ENCODE measurements at regions not wholly inside any gene's neighbourhood (a gene's known extent, or its start where the extent isn't known, plus 50 kb on each side); places are given as distances from the start of the nearest gene placed in this dataset.

DNA sequence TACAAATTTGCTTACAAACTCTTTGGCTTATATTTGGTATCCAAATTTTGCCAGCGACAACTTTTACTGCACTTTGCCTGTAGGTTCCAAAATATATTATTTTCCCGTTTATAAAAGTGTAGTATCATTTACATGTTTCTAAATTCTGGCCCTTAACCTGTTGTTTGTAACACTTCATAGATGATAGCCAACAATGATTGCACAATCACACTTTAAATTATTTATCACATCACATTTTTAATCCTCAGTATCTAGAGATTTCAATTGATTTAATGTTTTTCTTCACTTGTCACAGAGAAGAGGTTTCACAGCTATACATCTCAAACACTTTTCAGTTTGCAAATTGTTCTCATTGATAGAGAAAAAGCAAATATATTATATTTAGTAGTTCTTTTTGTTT is 1151.2 kb upstream of the EYS start:
- in situ Hi-C loops (cut with HindIII; ENCODE audit: low pct_ligation_motif_present, low sequenced_read_pairs), result no loop called here
- Histone ChIP-seq H3K27ac (no peak overlapping the region), H3K36me3 (replicated peaks) (no peaks in the 10 kb centered on the region), H3K27me3 (replicated peaks) (no peaks in the 10 kb centered on the region), H3K4me3 (ENCODE audit: low read depth, low read length) (no peak overlapping the region)
- DNase-seq, result no peak
- TF ChIP-seq, protein P1, sequence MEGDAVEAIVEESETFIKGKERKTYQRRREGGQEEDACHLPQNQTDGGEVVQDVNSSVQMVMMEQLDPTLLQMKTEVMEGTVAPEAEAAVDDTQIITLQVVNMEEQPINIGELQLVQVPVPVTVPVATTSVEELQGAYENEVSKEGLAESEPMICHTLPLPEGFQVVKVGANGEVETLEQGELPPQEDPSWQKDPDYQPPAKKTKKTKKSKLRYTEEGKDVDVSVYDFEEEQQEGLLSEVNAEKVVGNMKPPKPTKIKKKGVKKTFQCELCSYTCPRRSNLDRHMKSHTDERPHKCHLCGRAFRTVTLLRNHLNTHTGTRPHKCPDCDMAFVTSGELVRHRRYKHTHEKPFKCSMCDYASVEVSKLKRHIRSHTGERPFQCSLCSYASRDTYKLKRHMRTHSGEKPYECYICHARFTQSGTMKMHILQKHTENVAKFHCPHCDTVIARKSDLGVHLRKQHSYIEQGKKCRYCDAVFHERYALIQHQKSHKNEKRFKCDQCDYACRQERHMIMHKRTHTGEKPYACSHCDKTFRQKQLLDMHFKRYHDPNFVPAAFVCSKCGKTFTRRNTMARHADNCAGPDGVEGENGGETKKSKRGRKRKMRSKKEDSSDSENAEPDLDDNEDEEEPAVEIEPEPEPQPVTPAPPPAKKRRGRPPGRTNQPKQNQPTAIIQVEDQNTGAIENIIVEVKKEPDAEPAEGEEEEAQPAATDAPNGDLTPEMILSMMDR (IDR thresholded peaks at IDR 0.05; ENCODE audit: low read depth, low read length, missing control alignments), result no peak

DNA sequence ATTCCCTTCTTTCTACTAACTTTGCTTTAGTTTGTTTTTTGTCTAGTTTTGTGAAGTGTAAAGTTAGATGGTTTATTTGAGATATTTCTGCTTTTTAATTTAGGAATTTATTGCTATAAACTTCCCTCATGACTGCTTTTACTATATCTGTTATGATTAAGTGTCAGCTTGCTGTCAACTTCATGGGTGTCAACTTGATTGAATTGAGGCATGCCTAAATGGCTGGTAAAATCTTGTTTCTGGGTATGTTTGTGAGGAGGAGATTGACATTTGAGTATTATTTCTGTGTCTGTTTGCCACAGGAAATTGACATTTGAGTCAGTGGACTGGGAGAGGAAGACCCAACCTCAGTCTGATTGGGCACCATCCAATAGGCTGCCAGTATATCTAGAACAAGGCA is 1147.0 kb upstream of the EYS start:
- TF ChIP-seq, protein P1 (IDR thresholded peaks at IDR 0.05; ENCODE audit: low read depth, low read length, missing control alignments), result no peak
- no peak for DNase-seq
- H3K27ac ChIP-seq, result no peak overlapping the region
- H3K4me3 ChIP-seq (ENCODE audit: low read depth, low read length), result no peak overlapping the region
- H3K36me3 ChIP-seq (replicated peaks), result no peaks in the 10 kb centered on the region
- in situ Hi-C loops (cut with HindIII; ENCODE audit: low pct_ligation_motif_present, low sequenced_read_pairs), result no loop called here
- H3K27me3 ChIP-seq (replicated peaks), result no peaks in the 10 kb centered on the region

DNA sequence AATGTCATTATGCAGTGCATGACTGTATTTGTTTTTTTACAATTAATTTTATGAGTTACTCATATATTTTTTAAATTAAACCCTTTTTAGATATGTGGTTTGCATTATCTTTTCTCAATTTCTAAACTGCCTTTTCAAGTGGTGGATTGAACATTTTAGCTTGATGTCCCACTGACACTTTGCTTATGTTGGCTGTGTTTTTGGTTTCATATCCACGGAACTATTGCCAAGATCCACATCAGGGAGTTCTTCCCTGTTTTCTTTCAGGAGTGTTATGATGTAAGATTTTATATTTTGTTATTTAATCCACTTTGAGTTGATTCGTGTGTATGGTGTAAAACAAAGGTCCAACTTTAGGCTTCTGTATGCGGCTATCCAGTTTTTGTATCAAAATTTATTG is 1144.9 kb upstream of the EYS start:
- no peak for DNase-seq
- Histone ChIP-seq H3K36me3 (replicated peaks) (no peaks in the 10 kb centered on the region), H3K27ac (no peak overlapping the region), H3K4me3 (ENCODE audit: low read depth, low read length) (no peak overlapping the region), H3K27me3 (replicated peaks) (no peaks in the 10 kb centered on the region)
- in situ Hi-C loops (cut with HindIII; ENCODE audit: low pct_ligation_motif_present, low sequenced_read_pairs), result no loop called here
- TF ChIP-seq, protein P1 (IDR thresholded peaks at IDR 0.05; ENCODE audit: low read depth, low read length, missing control alignments), result no peak

DNA sequence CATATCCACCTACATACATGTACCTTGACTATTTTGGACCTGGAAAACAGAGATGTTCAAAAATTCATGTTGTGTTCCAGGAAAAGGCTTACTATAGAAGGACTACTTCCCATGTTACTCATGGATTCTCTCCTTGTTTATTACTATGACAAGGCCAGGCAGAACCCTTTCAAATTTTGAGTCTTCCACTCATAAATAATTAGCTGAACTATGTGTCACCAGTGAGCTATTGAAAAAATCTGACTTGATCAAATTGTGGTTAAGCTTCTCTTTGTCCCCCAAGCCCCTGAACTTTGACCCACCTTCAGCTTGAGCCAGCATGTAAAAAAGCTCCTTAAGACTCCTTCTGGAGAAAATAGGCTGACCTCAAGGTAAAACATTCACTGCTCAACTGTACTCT is 1142.8 kb upstream of the EYS start:
- H3K27ac ChIP-seq, result no peak overlapping the region
- in situ Hi-C loops (cut with HindIII; ENCODE audit: low pct_ligation_motif_present, low sequenced_read_pairs), result no loop called here
- no peaks in the 10 kb centered on the region for H3K36me3 ChIP-seq (replicated peaks)
- TF ChIP-seq, protein P1 (IDR thresholded peaks at IDR 0.05; ENCODE audit: low read depth, low read length, missing control alignments), result no peak
- no peak overlapping the region for H3K4me3 ChIP-seq (ENCODE audit: low read depth, low read length)
- DNase-seq, result no peak
- no peaks in the 10 kb centered on the region for H3K27me3 ChIP-seq (replicated peaks)

DNA sequence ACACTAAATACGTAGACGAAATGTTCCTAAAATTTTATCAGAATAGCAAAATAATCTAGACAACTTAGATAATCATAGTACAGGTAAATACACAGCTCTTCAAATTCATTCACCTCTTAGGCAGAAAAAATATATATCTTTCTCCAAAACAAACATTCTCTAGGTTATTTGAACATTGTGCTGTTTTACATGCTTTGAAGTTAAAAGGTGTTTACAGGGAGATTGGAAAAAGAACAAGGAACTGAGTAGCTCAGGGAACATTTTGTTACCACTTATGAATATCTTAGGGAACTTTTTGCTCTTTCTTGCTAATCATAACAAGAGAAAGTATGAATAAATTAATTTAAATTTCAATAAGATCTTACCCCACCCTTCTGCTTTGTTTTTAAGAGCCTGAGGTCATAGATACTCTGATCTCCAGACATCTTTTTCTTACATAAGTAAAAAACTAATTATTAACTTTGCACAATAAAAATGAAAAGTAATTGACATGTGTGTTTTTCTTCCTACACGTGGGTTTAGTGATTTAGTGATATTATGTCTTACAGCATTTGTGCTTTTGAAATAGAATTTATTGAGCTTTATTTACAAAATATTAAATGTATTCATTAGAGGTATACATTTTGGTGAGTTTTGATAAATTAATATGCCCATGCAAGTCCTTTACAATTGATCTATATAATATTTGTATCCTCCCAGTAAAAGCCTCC is 1141.4 kb upstream of the EYS start:
- H3K27me3 ChIP-seq (replicated peaks), result no peaks in the 10 kb centered on the region
- H3K36me3 ChIP-seq (replicated peaks), result no peaks in the 10 kb centered on the region
- DNase-seq, result no peak
- in situ Hi-C loops (cut with HindIII; ENCODE audit: low pct_ligation_motif_present, low sequenced_read_pairs), result no loop called here
- no peak overlapping the region for H3K27ac ChIP-seq
- H3K4me3 ChIP-seq (ENCODE audit: low read depth, low read length), result no peak overlapping the region
- TF ChIP-seq, protein P1 (IDR thresholded peaks at IDR 0.05; ENCODE audit: low read depth, low read length, missing control alignments), result no peak

DNA sequence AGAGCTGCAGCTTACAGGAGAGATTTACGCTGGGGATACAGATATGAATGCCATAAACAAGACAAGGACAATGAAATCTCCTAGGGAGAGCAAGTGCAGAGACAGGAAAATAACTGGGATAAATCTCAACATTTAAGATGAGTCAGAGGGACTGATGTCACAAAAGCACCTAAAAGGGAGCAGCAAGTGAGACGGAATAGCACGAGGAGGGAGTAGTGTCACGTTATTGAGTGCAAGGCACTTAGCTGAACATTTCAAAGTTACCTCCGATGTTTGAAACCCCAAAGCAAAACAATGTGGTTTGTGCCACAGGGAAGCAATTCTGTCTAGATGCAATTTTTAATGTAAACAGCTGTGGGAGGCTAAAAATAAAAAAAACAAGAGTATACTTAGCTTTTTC is 1131.7 kb upstream of the EYS start:
- in situ Hi-C loops (cut with HindIII; ENCODE audit: low pct_ligation_motif_present, low sequenced_read_pairs), result no loop called here

More for the DNA sequence above, 1131.7 kb upstream of the EYS start:
- H3K27me3 ChIP-seq (replicated peaks), result no peaks in the 10 kb centered on the region
- TF ChIP-seq, protein P1 (IDR thresholded peaks at IDR 0.05; ENCODE audit: low read depth, low read length, missing control alignments), result no peak
- H3K4me3 ChIP-seq (ENCODE audit: low read depth, low read length), result no peak overlapping the region
- no peak overlapping the region for H3K27ac ChIP-seq
- DNase-seq, result no peak
- no peaks in the 10 kb centered on the region for H3K36me3 ChIP-seq (replicated peaks)

All from brain microvascular endothelial cell (primary cell).